K562 (cell line): ENCODE measurements at regions not wholly inside any gene's neighbourhood (a gene's known extent, or its start where the extent isn't known, plus 50 kb on each side); places are given as distances from the start of the nearest gene placed in this dataset.
"Not testable (repeated sequence)": the region's sequence is repeated elsewhere in the genome, so short reads cannot be mapped to it uniquely, and the experiment has no call there.

Source experiments
- DPF2 ChIP-seq: fragments of 450-650 bp; IDR thresholded peaks from 2 replicates; pipeline ENCODE4 v1.6.1; 2016
- E2F8 ChIP-seq: fragments of 450-650 bp; IDR thresholded peaks from 2 replicates; pipeline ENCODE4 v1.7.1; 2018; ENCODE audit warnings: mild to moderate bottlenecking, low read depth; ENCODE audit not compliant: partially characterized antibody
- FOXA1 ChIP-seq: fragments of 450-650 bp; IDR thresholded peaks from 2 replicates; pipeline ENCODE4 v1.6.1; 2016; ENCODE audit warnings: mild to moderate bottlenecking, borderline replicate concordance
- MTA3 ChIP-seq: fragments of 450-650 bp; formaldehyde crosslinking; IDR thresholded peaks from 2 replicates; pipeline ENCODE4 v1.6.1; 2017; ENCODE audit warnings: mild to moderate bottlenecking, borderline replicate concordance
- POLR2A ChIP-seq: fragments of 450-650 bp; conservative IDR thresholded peaks from 2 replicates; pipeline ENCODE4 v1.6.1; 2016
- TAF1 ChIP-seq: IDR thresholded peaks from 2 replicates; pipeline ENCODE4 v1.6.1; 2011; ENCODE audit warnings: mild to moderate bottlenecking, low read length, moderate library complexity; ENCODE audit not compliant: insufficient read depth, control insufficient read depth, severe bottlenecking; ENCODE audit errors: extremely low read depth

DNA sequence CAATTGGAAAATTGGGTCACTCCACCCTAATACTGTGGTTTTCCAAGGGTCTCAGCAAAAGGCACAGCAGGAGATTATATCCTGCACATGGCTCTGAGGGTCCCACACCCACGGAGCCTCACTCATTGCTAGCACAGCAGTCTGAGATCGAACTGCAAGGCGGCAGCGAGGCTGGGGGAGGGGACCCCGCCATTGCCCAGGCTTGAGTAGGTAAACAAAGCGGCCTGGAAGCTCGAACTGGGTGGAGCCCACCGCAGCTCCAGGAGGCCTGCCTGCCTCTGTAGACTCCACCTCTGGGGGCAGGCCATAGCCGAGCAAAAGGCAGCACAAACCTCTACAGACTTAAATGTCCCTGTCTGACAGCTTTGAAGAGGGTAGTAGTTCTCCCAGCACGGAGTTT lies 82.0 kb upstream of the OR13H1 start:
- TF ChIP-seq TAF1, DPF2, E2F8, FOXA1, POLR2A, MTA3: not testable (repeated sequence)
